HCT116 (cell line): ENCODE measurements at regions not wholly inside any gene's neighbourhood (a gene's known extent, or its start where the extent isn't known, plus 50 kb on each side); places are given as distances from the start of the nearest gene placed in this dataset.

Experiments used
- ATAC-seq: fragments of 200-7000 bp; cut with Tn5 transposase; 2 replicates; pipeline ENCODE4 v1.9.1; 2020; ENCODE audit warnings: mild to moderate bottlenecking, moderate library complexity
- BruUV-seq: library from RNA; stranded (reverse); fragments of 400-500 nt; replicated peaks from 2 replicates; lab custom pipeline; 2021; lab: Mats Ljungman, UMichigan
- CTCF ChIA-PET: fragments of 300-600 bp; sonication (Branson Sonifier 250); formaldehyde crosslinking; loops from one replicate; lab custom pipeline; 2021; ENCODE audit warnings: antibody characterized with exemption; lab: Charles Lee
- POLR2A ChIA-PET: fragments of 300-600, 350-600 bp; sonication (Branson Sonifier 250); formaldehyde crosslinking; loops from one replicate; lab custom pipeline; 2021; ENCODE audit warnings: antibody characterized with exemption; lab: Charles Lee
- RAD21 ChIA-PET, 2 experiments: fragments of 300-600 bp; sonication (Branson Sonifier 250); formaldehyde crosslinking; loops; one replicate each; lab custom pipeline; 2023; ENCODE audit warnings: low total read pairs in 2 of 2; ENCODE audit not compliant: uncharacterized antibody in 2 of 2, unreplicated experiment in 2 of 2, low non-redundant PET in 1 of 2; lab: Charles Lee
- DNase-seq: peaks from one replicate; pipeline ENCODE4 v3.0.0-alpha.2; 2010; ENCODE audit warnings: low read depth, low spot score
- H2AFZ ChIP-seq: fragments of 200-600 bp; shearing (Covaris generic), sonication (generic); 2 replicates; pipeline ENCODE4 v1.6.1; 2017; ENCODE audit warnings: low read depth, mixed run types, mixed read lengths, antibody characterized with exemption, low read length; ENCODE audit not compliant: poor library complexity, severe bottlenecking
- H3K27ac ChIP-seq: 2 replicates; pipeline ENCODE4 v1.5.1; 2012; ENCODE audit warnings: low read depth, low read length
- H3K27me3 ChIP-seq: fragments of 200-600 bp; sonication (generic); 2 replicates; pipeline ENCODE4 v1.6.1; 2016; ENCODE audit warnings: mixed run types, low read length, mixed read lengths; ENCODE audit not compliant: insufficient read depth
- H3K36me3 ChIP-seq, 2 experiments: fragments of 200-500 bp in 1 of 2; fragments of 200-600 bp in 1 of 2; sonication (Bioruptor generic) in 1 of 2; sonication (generic) in 1 of 2; 2 replicates each; pipeline versions ENCODE4 v1.5.1 to v1.6.1; 2014 to 2016; ENCODE audit warnings: low read length in 2 of 2, inconsistent platforms in 1 of 2, mixed read lengths in 1 of 2, mixed run types in 1 of 2; ENCODE audit not compliant: insufficient read depth in 2 of 2, control insufficient read depth in 1 of 2
- H3K4me1 ChIP-seq, 2 experiments: fragments of 200-600 bp in 1 of 2; sonication (generic) in 1 of 2; 2 replicates each; pipeline versions ENCODE4 v1.5.1 to v1.6.1; 2012 to 2017; ENCODE audit warnings: low read length in 2 of 2, inconsistent platforms in 1 of 2, mild to moderate bottlenecking in 1 of 2, mixed read lengths in 1 of 2, mixed run types in 1 of 2, moderate library complexity in 1 of 2; ENCODE audit not compliant: insufficient read depth in 2 of 2, control insufficient read depth in 1 of 2
- H3K4me2 ChIP-seq: fragments of 200-600 bp; sonication (generic); 2 replicates; pipeline ENCODE4 v1.6.1; 2017; ENCODE audit warnings: mixed run types, low read length, mixed read lengths
- H3K4me3 ChIP-seq, 2 experiments: fragments of 200-600 bp in 1 of 2; sonication (generic) in 1 of 2; replicated peaks in 1 of 2; 2 replicates each; pipeline ENCODE4 v1.5.1; 2011 to 2016; ENCODE audit warnings: low read length in 2 of 2, control low read depth in 1 of 2, low read depth in 1 of 2, mild to moderate bottlenecking in 1 of 2, mixed read lengths in 1 of 2, mixed run types in 1 of 2
- H3K79me2 ChIP-seq: fragments of 200-600 bp; sonication (generic); 2 replicates; pipeline ENCODE4 v1.6.1; 2017; ENCODE audit warnings: mild to moderate bottlenecking, mixed run types, low read length, moderate library complexity, mixed read lengths; ENCODE audit not compliant: insufficient read depth
- H3K9ac ChIP-seq: fragments of 200-600 bp; sonication (generic); 2 replicates; pipeline ENCODE4 v1.6.1; 2016; ENCODE audit warnings: low read length, mixed read lengths
- H3K9me2 ChIP-seq: fragments of 200-600 bp; sonication (generic), shearing (Covaris generic); 2 replicates; pipeline ENCODE4 v1.6.1; 2017; ENCODE audit warnings: mixed run types, mild to moderate bottlenecking, moderate library complexity; ENCODE audit not compliant: insufficient read depth
- H3K9me3 ChIP-seq, 2 experiments: fragments of 200-500 bp in 1 of 2; fragments of 200-600 bp in 1 of 2; sonication (Bioruptor generic) in 1 of 2; sonication (generic) in 1 of 2; 2 replicates each; pipeline ENCODE4 v1.6.1; 2014 to 2017; ENCODE audit warnings: low read length in 2 of 2, mixed read lengths in 2 of 2, inconsistent platforms in 1 of 2, low read depth in 1 of 2, mild to moderate bottlenecking in 1 of 2, mixed run types in 1 of 2, moderate library complexity in 1 of 2; ENCODE audit not compliant: control insufficient read depth in 1 of 2, insufficient read depth in 1 of 2
- H4K20me1 ChIP-seq: fragments of 200-600 bp; sonication (generic), shearing (Covaris generic); 2 replicates; pipeline ENCODE4 v1.6.1; 2017; ENCODE audit warnings: mixed run types, mild to moderate bottlenecking, moderate library complexity; ENCODE audit not compliant: insufficient read depth
- EGR1 ChIP-seq: IDR thresholded peaks from 2 replicates; pipeline ENCODE4 v1.6.1; 2012; ENCODE audit warnings: low read depth
- POLR2AphosphoS5 ChIP-seq: IDR thresholded peaks from 2 replicates; pipeline ENCODE4 v1.6.1; 2011; ENCODE audit warnings: mild to moderate bottlenecking, low read depth, low read length, moderate library complexity
- YY1 ChIP-seq: IDR thresholded peaks from 2 replicates; pipeline ENCODE4 v1.6.1; 2011; ENCODE audit warnings: low read length, low read depth, moderate library complexity, mild to moderate bottlenecking; ENCODE audit not compliant: insufficient replicate concordance; ENCODE audit errors: extremely low read depth
- intact Hi-C: fragments of 100-400 bp; cut with micrococcal nuclease; formaldehyde crosslinking; loops from 2 replicates; pipeline ENCODE4 v1.10.0; 2022

DNA sequence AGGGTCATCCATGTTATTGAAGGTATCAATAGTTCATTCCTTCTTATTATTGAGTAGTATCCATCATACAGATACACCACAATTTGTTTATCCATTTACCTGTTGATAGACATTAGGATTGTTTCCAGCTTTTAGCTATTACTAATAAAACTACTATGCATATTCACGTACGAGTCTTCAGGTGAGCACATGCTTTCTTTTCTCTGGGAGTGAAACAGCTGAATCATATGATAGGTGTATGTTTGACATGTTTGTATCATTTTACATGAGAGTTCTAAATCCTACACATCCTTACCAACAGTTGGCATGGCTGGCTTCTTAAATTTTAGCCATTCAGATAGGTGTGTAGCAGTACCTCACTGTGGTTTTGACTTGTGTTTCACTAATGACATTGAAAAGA lies 556.6 kb upstream of the DIPK2B start:
- Histone ChIP-seq H3K36me3 (peaks cover 3 to 20% of the 10 kb centered on the region in 2 experiments), H3K9me3 (no peaks in the 10 kb centered on the region), H3K9me2 (no peaks in the 10 kb centered on the region), H3K27me3 (no peaks in the 10 kb centered on the region), H3K27ac (peak overlapping the region; percentile 94), H3K79me2 (peaks cover 99% of the 10 kb centered on the region), H4K20me1 (peaks cover 5% of the 10 kb centered on the region; the same call in 1 of the 2 replicates), H3K4me3 (no peak overlapping the region), H3K4me2 (peak overlapping the region; percentile 42; the same call in 1 of the 2 replicates), H3K9ac (peak overlapping the region; percentile 38), H2AFZ (no peak overlapping the region), H3K4me1 (peaks cover 87 to 96% of the 10 kb centered on the region in 2 experiments)
- intact Hi-C loops: loop anchor here (5.0 kb wide), 1 partner anchor 240 kb away; no protein-coding TSS in a partner anchor
- ChIA-PET RAD21 (no interaction called here), POLR2A (interaction anchor here (1.5 kb wide), 1 partner anchor 12 kb away, joined by 3 read pairs; no protein-coding TSS in a partner anchor), CTCF (no interaction called here)
- BruUV-seq: no TSS peak
- DNase-seq (no peak), ATAC-seq (no peak)
- no peak for TF ChIP-seq YY1
- TF ChIP-seq POLR2AphosphoS5: peak; percentile 8; the same call in 1 of the 2 replicates

DNA sequence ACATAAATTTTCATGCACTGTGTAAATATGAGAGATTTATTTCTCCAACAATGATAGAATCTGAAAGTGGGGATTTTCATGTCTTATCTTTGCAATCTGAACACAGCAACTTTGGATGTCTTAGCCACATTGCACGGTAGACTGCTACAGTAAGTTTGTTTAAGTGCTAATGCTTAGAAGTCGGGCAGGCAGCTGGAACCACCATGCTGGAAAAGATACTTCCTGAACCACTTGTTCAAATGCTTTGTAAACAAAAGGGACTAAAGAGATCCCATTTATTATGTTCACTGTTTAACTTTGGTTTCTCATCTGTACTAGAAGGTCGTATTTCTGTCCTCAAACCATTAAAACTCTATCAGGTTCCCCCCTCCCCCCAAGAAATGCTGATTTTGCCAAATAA lies 555.9 kb upstream of the DIPK2B start:
- Histone ChIP-seq H3K9me2 (no peaks in the 10 kb centered on the region), H3K9ac (peak overlapping the region; percentile 38), H3K9me3 (no peaks in the 10 kb centered on the region), H2AFZ (no peak overlapping the region), H4K20me1 (peaks cover 5% of the 10 kb centered on the region; the same call in 1 of the 2 replicates), H3K4me2 (peak overlapping the region; percentile 42; the same call in 1 of the 2 replicates), H3K4me3 (no peak overlapping the region), H3K4me1 (peaks cover 87 to 96% of the 10 kb centered on the region in 2 experiments), H3K27ac (peak overlapping the region; percentile 94; the same call in 1 of the 2 replicates), H3K79me2 (peaks cover 99% of the 10 kb centered on the region), H3K27me3 (no peaks in the 10 kb centered on the region), H3K36me3 (peaks cover 3 to 27% of the 10 kb centered on the region in 2 experiments)
- CTCF ChIA-PET: interaction anchor here (1.3 kb wide), 1 partner anchor 241 kb away, joined by 3 read pairs; no protein-coding TSS in a partner anchor
- TF ChIP-seq POLR2AphosphoS5 (0 out of 2 replicates have a peak, but pooled peaks have one; percentile 28), EGR1 (no peak)
- intact Hi-C loops: loop anchor here (5.0 kb wide), 1 partner anchor 239 kb away; no protein-coding TSS in a partner anchor
- BruUV-seq: no TSS peak
- no peak for ATAC-seq
- POLR2A ChIA-PET: interaction anchor here (1.0 kb wide), 1 partner anchor 9 kb away, joined by 3 read pairs; no protein-coding TSS in a partner anchor
- RAD21 ChIA-PET: no interaction called here
- DNase-seq: no peak
